ENCODE measurements at regions not wholly inside any gene's neighbourhood (a gene's known extent, or its start where the extent isn't known, plus 50 kb on each side); places are given as distances from the start of the nearest gene placed in this dataset.
"Not testable (repeated sequence)": the region's sequence is repeated elsewhere in the genome, so short reads cannot be mapped to it uniquely, and the experiment has no call there.

- ATAC-seq (no peak), DNase-seq (no peak)
- intact Hi-C loops (cut with DNase I): no loop called here
Observed at GRCh38 chr2:114345246-114345645, 97.2 kb upstream of the DPP10 start.

GRCh38 chr2:114346658-114347057 is 95.8 kb upstream of the DPP10 start:
- ATAC-seq: no peak

GRCh38 chr2:114350186-114350725 is 92.2 kb upstream of the DPP10 start:
- intact Hi-C loops (cut with DNase I): no loop called here
- ATAC-seq (no peak), DNase-seq (no peak)

More at GRCh38 chr2:114346658-114347057, 95.8 kb upstream of the DPP10 start:
- DNase-seq: peak; percentile 24
- intact Hi-C loops (cut with DNase I): no loop called here

- DNase-seq: no peak
- no peak for ATAC-seq
- intact Hi-C loops (cut with DNase I): no loop called here
Observed at GRCh38 chr2:114352988-114353387, 89.5 kb upstream of the DPP10 start.

GRCh38 chr2:114354199-114354598 is 88.2 kb upstream of the DPP10 start:
- ATAC-seq (no peak), DNase-seq (no peak)
- intact Hi-C loops (cut with DNase I): no loop called here

- no peak for DNase-seq
- no peak for ATAC-seq
- intact Hi-C loops (cut with DNase I): no loop called here
Observed at GRCh38 chr2:114368705-114369104, 73.7 kb upstream of the DPP10 start.

- DNase-seq; intact Hi-C loops (cut with DNase I); ATAC-seq: not testable (repeated sequence)
Observed at GRCh38 chr2:114371721-114372120, 70.7 kb upstream of the DPP10 start.

- no peak for ATAC-seq
- no peak for DNase-seq
- intact Hi-C loops (cut with DNase I): no loop called here
Observed at GRCh38 chr2:114373591-114373990, 68.8 kb upstream of the DPP10 start.

- DNase-seq: no peak
- intact Hi-C loops (cut with DNase I): no loop called here
- ATAC-seq: no peak
Observed at GRCh38 chr2:114384441-114384840, 58.0 kb upstream of the DPP10 start.

- no peak for DNase-seq
- intact Hi-C loops (cut with DNase I): no loop called here
- ATAC-seq: no peak
Observed at GRCh38 chr2:114389021-114389420, 53.4 kb upstream of the DPP10 start.

Data from left cardiac atrium (tissue), 4 donors.